Astrocyte of the spinal cord (primary cell): ENCODE measurements at regions not wholly inside any gene's neighbourhood (a gene's known extent, or its start where the extent isn't known, plus 50 kb on each side); places are given as distances from the start of the nearest gene placed in this dataset.

Source experiments
- DNase-seq: peaks from one replicate; pipeline ENCODE4 v3.0.0; 2011; ENCODE audit warnings: low read depth, low spot score
- H3K4me3 ChIP-seq: 2 replicates; pipeline ENCODE4 v1.5.1; 2011; ENCODE audit warnings: low read depth, mild to moderate bottlenecking, low read length, moderate library complexity
- in situ Hi-C: cut with HindIII; loops from 2 replicates; pipeline ENCODE4 v1.10.0; 2017; ENCODE audit warnings: low sequenced_read_pairs
- TF ChIP-seq, protein P1 (sequence below): IDR thresholded peaks from 2 replicates; pipeline ENCODE4 v1.5.1; 2012; ENCODE audit warnings: low read depth, mild to moderate bottlenecking, low read length, inconsistent platforms

DNA sequence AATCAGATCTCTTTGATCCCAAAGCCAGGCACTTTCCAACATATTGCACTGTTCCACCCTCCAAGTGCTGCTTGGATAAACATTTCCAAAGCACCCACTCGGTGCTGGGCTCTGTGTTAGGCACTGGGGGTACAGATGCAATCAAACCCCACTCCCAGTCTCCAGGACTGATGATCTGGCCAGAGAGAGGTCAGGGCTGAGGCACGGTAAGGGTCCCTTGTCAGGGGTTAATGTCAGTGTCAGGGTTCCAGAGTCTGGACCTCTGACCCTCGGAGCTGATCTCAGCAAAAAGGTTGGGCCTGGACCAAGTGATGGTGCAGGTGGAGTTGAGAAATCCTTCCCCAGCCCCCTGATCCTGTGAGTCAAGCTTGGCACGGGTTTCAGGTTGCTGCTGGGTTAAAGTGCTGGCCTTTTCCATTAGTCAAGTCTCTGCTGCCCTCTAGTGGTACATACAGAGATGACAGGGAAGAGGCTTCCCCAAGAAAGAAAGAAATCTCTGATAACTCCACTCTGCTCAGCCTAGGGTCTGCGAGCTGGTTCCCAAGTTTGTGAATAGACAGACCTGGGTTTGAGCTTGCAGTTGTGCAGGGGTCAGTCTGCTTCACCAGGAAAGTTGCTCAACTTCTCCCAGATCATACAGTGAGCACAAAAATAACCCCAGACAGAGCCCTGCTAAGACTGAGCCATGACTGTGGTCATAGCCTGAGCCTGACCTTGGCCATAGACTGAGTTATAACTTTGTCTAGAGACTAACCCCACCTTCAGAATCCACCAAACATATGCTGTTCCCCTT is 74.6 kb downstream of the DMRTA2 start:
- in situ Hi-C loops, result no loop called here
- TF ChIP-seq, protein P1, sequence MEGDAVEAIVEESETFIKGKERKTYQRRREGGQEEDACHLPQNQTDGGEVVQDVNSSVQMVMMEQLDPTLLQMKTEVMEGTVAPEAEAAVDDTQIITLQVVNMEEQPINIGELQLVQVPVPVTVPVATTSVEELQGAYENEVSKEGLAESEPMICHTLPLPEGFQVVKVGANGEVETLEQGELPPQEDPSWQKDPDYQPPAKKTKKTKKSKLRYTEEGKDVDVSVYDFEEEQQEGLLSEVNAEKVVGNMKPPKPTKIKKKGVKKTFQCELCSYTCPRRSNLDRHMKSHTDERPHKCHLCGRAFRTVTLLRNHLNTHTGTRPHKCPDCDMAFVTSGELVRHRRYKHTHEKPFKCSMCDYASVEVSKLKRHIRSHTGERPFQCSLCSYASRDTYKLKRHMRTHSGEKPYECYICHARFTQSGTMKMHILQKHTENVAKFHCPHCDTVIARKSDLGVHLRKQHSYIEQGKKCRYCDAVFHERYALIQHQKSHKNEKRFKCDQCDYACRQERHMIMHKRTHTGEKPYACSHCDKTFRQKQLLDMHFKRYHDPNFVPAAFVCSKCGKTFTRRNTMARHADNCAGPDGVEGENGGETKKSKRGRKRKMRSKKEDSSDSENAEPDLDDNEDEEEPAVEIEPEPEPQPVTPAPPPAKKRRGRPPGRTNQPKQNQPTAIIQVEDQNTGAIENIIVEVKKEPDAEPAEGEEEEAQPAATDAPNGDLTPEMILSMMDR, result peak; percentile 89
- DNase-seq, result peak; percentile 68
- no peak overlapping the region for H3K4me3 ChIP-seq

DNA sequence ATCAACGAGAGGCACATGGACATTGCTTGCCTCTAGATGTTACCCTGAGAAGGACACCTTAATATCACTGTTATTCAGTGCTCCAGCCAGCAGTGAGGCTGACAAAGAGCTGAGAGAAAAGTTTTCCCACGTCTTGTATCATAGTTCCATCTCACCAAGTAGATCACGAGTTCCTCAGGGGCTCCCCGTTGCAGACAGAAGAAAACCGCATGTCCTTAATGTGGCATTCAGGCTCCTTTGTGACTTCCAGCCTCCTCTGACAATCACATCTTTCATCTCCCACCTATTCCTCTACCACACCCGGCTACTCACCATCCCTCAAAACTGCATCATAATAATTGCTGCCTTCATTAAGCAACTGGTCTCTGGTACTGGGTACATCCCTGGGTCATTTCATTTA is 75.3 kb downstream of the DMRTA2 start:
- TF ChIP-seq, protein P1, result no peak
- in situ Hi-C loops, result no loop called here
- DNase-seq, result no peak
- no peak overlapping the region for H3K4me3 ChIP-seq

DNA sequence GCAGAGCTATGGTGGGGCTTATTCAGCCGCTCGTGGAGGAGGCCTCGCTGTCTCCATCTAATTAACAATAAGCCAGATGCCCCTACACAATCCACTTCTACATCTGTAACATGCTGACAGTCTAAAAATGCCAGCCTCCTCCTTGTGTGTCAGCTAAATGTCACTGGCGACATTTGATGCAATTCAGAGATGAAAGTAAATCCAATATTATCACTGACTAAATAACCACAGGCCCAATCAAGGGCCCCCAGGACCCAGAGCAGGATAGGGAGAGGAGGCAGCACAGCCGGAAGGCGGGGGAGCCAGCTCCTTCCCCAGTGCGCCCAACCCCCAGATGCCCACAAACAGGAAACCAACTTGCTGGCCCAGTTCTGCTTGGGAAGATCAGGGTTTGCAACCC is 76.6 kb downstream of the DMRTA2 start:
- TF ChIP-seq, protein P1, result no peak
- DNase-seq, result no peak
- in situ Hi-C loops, result no loop called here
- no peak overlapping the region for H3K4me3 ChIP-seq

DNA sequence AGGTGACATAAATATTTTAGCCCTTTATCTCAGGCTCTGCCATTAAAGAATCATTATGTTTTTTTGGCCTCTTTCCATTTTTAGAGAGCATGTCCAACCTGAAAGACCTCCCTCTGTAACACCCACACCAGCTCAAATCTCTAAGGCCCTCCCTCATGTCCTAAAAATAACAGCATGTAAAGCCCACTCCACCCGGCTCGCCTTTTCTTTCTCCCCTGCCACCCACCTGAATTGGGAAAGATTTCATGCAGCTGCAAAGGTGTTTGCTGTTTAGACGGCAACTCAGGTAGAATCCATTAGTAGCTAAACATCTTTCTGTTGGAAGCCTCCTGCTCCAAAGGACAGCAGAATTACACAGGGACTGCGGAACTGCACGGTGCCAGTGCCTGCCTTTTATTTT is 79.9 kb downstream of the DMRTA2 start:
- TF ChIP-seq, protein P1, result no peak
- no peak overlapping the region for H3K4me3 ChIP-seq
- DNase-seq, result no peak
- in situ Hi-C loops, result no loop called here

DNA sequence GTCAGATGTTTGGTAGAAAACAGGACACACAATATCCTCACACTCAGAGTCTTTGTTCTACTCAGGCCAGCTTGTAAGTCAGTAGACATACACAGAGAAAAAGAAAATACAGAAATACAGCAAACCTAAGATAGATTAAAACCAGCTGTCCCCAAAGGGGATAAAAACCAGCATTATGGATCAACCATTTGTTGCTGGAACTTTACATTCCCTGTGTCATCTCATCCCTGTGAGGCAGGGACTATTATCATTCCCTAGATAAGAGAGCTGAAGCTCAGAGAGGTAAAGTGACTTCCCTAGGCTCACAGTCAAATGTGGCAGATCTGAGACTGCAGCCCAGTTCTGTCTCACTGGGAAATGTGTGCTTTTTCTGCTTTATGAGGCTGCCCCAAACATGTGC is 80.7 kb downstream of the DMRTA2 start:
- TF ChIP-seq, protein P1, result no peak
- in situ Hi-C loops, result no loop called here
- H3K4me3 ChIP-seq, result no peak overlapping the region
- no peak for DNase-seq

DNA sequence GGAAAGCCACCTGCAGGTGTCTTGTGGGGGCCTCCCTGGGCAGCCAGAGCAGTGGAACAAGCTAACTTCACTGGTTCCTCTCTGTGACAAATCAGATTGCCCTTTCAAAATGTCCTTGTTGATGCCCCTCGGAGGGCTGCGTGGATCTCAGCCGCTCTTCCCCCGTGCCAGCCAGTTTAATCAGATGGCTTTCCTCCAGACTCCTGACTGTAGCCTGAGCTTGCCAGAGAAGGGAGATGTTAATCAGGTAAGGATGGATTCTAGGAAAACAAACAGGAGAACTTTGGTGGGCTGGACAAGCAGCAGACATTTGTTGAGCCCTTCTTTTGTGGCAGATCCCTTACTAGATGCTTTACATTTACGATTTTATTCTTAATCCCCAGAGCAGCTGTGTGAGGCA is 88.2 kb downstream of the DMRTA2 start:
- no peak overlapping the region for H3K4me3 ChIP-seq
- no peak for DNase-seq
- in situ Hi-C loops, result no loop called here
- TF ChIP-seq, protein P1, result no peak

DNA sequence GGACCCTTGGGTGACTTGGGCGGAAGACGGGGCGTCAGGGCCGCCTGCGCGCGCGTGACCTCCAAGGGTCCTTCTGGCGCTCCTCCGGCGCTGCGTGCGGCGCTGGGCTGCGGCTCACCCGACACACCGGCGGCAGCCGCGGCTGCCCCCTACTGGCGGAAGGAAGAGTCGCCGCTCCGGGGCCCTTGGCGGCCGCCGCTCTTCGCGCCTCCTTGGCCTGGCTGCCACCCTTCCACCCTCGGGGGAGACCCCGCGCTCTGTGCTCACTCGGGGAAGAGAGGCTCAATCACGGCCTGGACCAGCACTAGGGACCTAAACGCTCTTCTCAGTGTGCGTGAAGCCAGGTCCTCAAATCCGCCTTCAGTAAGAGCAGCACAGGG is 89.7 kb downstream of the DMRTA2 start:
- in situ Hi-C loops, result no loop called here
- DNase-seq, result peak; percentile 15
- TF ChIP-seq, protein P1, result peak; percentile 60
- peak overlapping the region; percentile 40 for H3K4me3 ChIP-seq
